AG10803 (cell line): ENCODE measurements at regions not wholly inside any gene's neighbourhood (a gene's known extent, or its start where the extent isn't known, plus 50 kb on each side); places are given as distances from the start of the nearest gene placed in this dataset.

ENCODE experiments used
- DNase-seq: peaks from one replicate; pipeline ENCODE4 v3.0.0; 2010; ENCODE audit warnings: low read depth
- H3K4me3 ChIP-seq: 2 replicates; pipeline ENCODE4 v1.5.1; 2011; ENCODE audit warnings: mild to moderate bottlenecking, low read length, control low read depth
- TF ChIP-seq, protein P1 (sequence below): conservative IDR thresholded peaks from 2 replicates; pipeline ENCODE4 v1.5.1; 2011; ENCODE audit warnings: mild to moderate bottlenecking, low read length, control low read depth, inconsistent platforms

DNA sequence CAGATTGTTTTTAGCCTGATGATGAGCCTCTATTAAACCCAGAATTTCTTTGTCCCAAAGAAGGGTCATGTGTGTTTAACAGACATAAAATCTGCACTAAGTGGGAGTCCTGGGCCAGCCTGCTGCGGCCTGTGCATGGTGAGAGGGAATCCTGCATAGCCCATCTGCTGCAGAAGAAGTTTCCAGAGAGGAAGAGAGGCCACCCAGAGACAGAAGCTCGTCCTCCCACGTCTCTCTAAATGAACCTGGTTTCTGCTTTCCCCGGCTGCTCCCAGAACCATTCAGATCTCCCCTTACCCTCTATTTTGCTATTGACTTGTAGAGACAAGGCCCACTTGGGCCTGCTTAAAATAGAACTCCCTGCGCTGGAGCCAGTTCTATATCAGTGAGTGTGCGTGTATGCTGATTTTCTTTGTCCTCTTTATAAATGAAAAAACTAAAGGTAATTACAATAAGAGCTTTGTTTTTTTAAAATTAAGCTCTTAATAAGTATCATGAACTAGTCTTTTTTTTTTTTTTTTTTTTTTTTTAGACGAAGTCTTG lies 142.8 kb upstream of the RAB4A start:
- no peak for DNase-seq
- no peak overlapping the region for H3K4me3 ChIP-seq
- TF ChIP-seq, protein P1, sequence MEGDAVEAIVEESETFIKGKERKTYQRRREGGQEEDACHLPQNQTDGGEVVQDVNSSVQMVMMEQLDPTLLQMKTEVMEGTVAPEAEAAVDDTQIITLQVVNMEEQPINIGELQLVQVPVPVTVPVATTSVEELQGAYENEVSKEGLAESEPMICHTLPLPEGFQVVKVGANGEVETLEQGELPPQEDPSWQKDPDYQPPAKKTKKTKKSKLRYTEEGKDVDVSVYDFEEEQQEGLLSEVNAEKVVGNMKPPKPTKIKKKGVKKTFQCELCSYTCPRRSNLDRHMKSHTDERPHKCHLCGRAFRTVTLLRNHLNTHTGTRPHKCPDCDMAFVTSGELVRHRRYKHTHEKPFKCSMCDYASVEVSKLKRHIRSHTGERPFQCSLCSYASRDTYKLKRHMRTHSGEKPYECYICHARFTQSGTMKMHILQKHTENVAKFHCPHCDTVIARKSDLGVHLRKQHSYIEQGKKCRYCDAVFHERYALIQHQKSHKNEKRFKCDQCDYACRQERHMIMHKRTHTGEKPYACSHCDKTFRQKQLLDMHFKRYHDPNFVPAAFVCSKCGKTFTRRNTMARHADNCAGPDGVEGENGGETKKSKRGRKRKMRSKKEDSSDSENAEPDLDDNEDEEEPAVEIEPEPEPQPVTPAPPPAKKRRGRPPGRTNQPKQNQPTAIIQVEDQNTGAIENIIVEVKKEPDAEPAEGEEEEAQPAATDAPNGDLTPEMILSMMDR: no peak

DNA sequence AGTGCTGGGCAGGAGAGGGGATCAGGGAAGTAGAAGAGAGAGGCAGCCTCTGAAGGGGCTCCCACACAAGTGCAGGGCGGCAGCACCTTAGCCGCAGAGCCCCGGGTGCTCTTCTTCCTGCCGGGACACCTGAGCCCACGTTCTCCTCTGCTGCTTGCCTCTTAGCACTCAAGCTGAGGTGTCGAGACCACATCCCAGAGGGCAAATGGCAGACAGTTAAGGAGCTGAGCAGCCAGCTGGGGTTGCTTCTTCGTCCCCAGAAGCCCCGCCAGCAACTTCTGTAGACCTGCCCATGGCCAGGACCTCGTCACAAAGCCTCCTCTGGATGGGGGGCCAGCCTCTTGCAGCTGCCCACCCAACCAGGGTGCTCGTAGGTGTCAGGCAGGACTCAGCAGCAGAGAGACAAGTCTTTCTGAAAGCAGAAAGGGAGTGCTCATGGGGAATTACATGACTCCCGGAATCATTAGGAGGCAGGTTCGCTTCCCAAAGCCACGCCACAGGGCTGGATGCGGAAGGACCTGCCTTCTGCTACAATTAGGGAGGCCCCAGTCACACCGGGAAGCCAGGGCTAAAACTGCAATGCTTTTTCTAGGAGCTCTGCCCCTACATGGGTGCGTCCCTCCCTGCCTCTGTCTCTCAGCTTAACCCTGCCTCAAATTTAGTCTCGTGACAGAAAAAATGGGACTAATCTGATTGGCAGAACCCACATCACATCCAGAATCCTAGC lies 141.4 kb upstream of the RAB4A start:
- TF ChIP-seq, protein P1: no peak
- no peak for DNase-seq

DNA sequence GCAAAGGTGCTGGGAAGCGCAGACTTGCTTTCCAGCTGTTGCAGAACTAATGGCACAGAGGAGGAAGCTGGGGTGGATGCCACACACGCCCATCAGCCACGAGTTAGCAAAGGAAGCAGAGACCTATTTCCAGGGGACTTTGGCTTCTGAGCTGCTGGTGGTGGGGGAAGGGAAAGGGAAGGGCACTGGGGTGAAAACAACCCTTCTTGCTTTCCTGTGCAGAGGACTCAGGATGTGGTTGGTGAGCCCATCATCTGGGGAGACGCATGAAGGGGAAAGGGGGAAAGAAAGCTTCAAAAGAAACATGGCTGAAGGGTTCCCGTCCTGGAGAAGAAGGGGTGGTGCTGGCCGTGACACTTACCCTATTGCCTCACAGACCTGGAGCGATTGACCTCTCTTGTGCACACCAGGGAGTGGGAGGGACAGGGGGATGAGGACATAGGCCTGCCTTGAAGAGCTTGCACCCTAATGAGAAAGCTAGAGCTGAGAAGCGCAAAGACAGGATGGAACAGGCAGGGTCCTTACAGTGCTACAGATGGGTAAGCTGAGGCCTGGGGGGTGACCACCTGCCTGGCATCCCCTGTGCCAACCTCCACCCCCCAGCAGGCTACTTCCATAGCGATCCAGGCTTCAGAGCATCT lies 140.8 kb upstream of the RAB4A start:
- no peak overlapping the region for H3K4me3 ChIP-seq
- DNase-seq: no peak
- TF ChIP-seq, protein P1: no peak

More for the DNA sequence above, 141.4 kb upstream of the RAB4A start:
- H3K4me3 ChIP-seq: no peak overlapping the region

DNA sequence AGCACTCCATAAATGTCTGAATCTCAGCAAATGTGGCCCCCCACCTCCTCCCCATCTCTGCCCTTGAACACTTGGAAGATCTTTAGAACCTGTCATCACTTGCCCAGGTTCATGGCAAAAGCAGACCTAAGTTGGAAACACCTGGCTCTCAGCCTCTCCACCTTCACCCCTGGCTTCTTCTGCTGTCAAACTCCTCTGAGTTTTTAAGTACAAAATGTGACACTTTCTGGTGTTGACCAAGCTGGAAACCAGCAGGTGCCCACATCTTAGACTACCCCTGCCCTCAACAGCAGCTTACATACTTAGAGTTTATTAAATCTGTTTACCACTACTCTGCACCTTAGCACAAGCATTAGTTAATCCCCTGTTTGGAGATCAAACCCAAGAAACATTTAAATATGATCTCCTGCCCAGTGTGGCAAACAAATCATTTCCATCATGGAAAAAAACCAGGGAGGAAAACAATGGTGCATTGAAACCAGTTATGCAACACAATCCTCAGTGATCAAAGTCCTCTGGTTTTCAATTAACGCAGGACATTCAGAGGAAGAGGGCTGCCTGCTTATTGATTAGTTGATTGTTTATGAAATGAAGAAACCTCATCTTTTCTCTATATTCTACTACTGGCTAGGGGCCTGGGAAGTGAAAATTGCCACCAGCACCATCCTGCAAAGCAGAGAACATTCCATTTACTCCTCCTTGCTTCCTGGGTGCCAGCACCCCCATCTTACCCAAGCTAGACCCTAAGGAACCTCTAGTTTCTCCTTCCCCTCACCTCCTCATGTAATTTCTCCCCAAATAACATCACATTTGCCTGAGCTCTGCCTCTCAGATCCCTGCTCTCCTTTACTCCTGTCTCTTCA lies 139.4 kb upstream of the RAB4A start:
- TF ChIP-seq, protein P1: no peak
- no peak for DNase-seq

DNA sequence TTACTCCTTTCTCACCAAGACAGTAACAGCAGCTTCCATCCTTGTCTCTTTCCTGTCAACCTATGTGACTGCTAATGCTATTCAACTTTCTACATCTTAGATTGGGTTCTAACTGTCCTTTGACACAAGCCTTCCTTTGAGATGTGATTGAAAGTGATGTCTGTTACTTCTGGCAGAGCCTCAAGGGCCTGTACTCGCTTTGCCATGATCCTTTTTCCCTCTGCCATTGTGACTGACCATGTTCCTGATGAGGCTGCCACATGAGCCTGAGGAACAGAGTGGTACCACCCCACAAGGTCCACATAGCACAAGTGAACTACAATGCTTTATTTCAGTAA lies 138.8 kb upstream of the RAB4A start:
- TF ChIP-seq, protein P1: no peak
- H3K4me3 ChIP-seq: no peak overlapping the region

More for the DNA sequence above, 139.4 kb upstream of the RAB4A start:
- H3K4me3 ChIP-seq: no peak overlapping the region

DNA sequence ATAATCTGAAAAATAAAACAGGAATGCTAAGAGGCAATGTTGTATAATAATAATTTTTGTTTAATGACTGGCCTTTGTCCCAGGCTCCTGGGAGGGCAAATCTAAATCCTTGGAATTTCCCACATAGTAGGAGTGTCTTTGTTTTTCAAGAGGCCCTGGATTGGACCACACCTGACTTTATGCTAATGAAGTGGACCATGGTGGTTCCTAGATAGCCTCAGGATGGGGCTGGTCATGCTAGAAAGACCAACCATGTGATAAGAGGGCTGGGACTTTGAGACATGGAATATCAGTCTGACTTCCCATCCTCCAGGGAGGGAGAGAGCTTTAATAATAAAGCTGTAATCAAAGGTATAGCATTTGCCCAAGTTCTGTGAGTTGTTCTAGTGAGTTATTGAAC lies 138.2 kb upstream of the RAB4A start:
- no peak overlapping the region for H3K4me3 ChIP-seq
- no peak for DNase-seq
- TF ChIP-seq, protein P1: no peak

More for the DNA sequence above, 138.8 kb upstream of the RAB4A start:
- DNase-seq: no peak
